ENCODE measurements at regions not wholly inside any gene's neighbourhood (a gene's known extent, or its start where the extent isn't known, plus 50 kb on each side); places are given as distances from the start of the nearest gene placed in this dataset.

GRCh38 chr11:30705913-30706675 is 119.9 kb upstream of the MPPED2 start:
- H3K27ac ChIP-seq = no peak overlapping the region
- TF ChIP-seq CTCF (IDR thresholded peaks at IDR 0.05; ENCODE audit: low read depth, low read length) = no peak
- DNase-seq = no peak

GRCh38 chr11:30698425-30698824 is 112.3 kb upstream of the MPPED2 start:
- no peaks in the 10 kb centered on the region for H3K27me3 ChIP-seq (ENCODE audit: insufficient read depth, low read depth, severe bottlenecking)
- TF ChIP-seq CTCF (IDR thresholded peaks at IDR 0.05; ENCODE audit: low read depth, low read length) = no peak
- no peak overlapping the region for H3K27ac ChIP-seq
- H3K9me3 ChIP-seq (ENCODE audit: severe bottlenecking) = no peaks in the 10 kb centered on the region
- no peak for DNase-seq
- H3K4me3 ChIP-seq (ENCODE audit: low read depth, low read length) = no peak overlapping the region
- no peaks in the 10 kb centered on the region for H3K36me3 ChIP-seq

More at GRCh38 chr11:30705913-30706675, 119.9 kb upstream of the MPPED2 start:
- Histone ChIP-seq H3K27me3 (ENCODE audit: insufficient read depth, low read depth, severe bottlenecking) (no peaks in the 10 kb centered on the region), H3K36me3 (no peaks in the 10 kb centered on the region), H3K4me3 (ENCODE audit: low read depth, low read length) (no peak overlapping the region), H3K9me3 (ENCODE audit: severe bottlenecking) (no peaks in the 10 kb centered on the region)

- Histone ChIP-seq H3K4me3 (ENCODE audit: low read depth, low read length) (no peak overlapping the region), H3K9me3 (ENCODE audit: severe bottlenecking) (no peaks in the 10 kb centered on the region), H3K27ac (no peak overlapping the region), H3K27me3 (ENCODE audit: insufficient read depth, low read depth, severe bottlenecking) (no peaks in the 10 kb centered on the region), H3K36me3 (no peaks in the 10 kb centered on the region)
- no peak for DNase-seq
- TF ChIP-seq CTCF (IDR thresholded peaks at IDR 0.05; ENCODE audit: low read depth, low read length) = no peak
Observed at GRCh38 chr11:30697032-30697431, 110.9 kb upstream of the MPPED2 start.

- TF ChIP-seq CTCF (IDR thresholded peaks at IDR 0.05; ENCODE audit: low read depth, low read length) = no peak
Observed at GRCh38 chr11:30684772-30685171, 98.6 kb upstream of the MPPED2 start.

GRCh38 chr11:30683176-30683575 is 97.0 kb upstream of the MPPED2 start:
- H3K27me3 ChIP-seq (ENCODE audit: insufficient read depth, low read depth, severe bottlenecking) = no peaks in the 10 kb centered on the region
- H3K36me3 ChIP-seq = no peaks in the 10 kb centered on the region
- no peak overlapping the region for H3K4me3 ChIP-seq (ENCODE audit: low read depth, low read length)
- no peak overlapping the region for H3K27ac ChIP-seq
- DNase-seq = no peak
- no peak for TF ChIP-seq CTCF (IDR thresholded peaks at IDR 0.05; ENCODE audit: low read depth, low read length)
- no peaks in the 10 kb centered on the region for H3K9me3 ChIP-seq (ENCODE audit: severe bottlenecking)

More at GRCh38 chr11:30684772-30685171, 98.6 kb upstream of the MPPED2 start:
- Histone ChIP-seq H3K36me3 (no peaks in the 10 kb centered on the region), H3K27ac (no peak overlapping the region), H3K4me3 (ENCODE audit: low read depth, low read length) (no peak overlapping the region), H3K27me3 (ENCODE audit: insufficient read depth, low read depth, severe bottlenecking) (no peaks in the 10 kb centered on the region), H3K9me3 (ENCODE audit: severe bottlenecking) (peaks cover 2% of the 10 kb centered on the region)
- no peak for DNase-seq

GRCh38 chr11:30666817-30667216 is 80.7 kb upstream of the MPPED2 start:
- no peaks in the 10 kb centered on the region for H3K9me3 ChIP-seq (ENCODE audit: severe bottlenecking)
- no peak overlapping the region for H3K4me3 ChIP-seq (ENCODE audit: low read depth, low read length)
- H3K27ac ChIP-seq = no peak overlapping the region
- no peak for TF ChIP-seq CTCF (IDR thresholded peaks at IDR 0.05; ENCODE audit: low read depth, low read length)
- DNase-seq = no peak
- no peaks in the 10 kb centered on the region for H3K27me3 ChIP-seq (ENCODE audit: insufficient read depth, low read depth, severe bottlenecking)
- no peaks in the 10 kb centered on the region for H3K36me3 ChIP-seq

Data from WERI-Rb-1 (cell line).